ENCODE measurements at regions not wholly inside any gene's neighbourhood (a gene's known extent, or its start where the extent isn't known, plus 50 kb on each side); places are given as distances from the start of the nearest gene placed in this dataset.

- intact Hi-C loops (cut with micrococcal nuclease) = no loop called here
- TF ChIP-seq CTCF (IDR thresholded peaks at IDR 0.05; ENCODE audit: unreplicated experiment) = no peak
- BruUV-seq (replicated peaks) = no TSS peak
- POLR2A ChIA-PET = no interaction called here
- Mint-ChIP-seq H3K27ac (ENCODE audit: low read depth, unreplicated experiment) (no peak overlapping the region), H3K27me3 (ENCODE audit: insufficient read depth, unreplicated experiment) (no peaks in the 10 kb centered on the region), H3K4me1 (ENCODE audit: insufficient read depth, unreplicated experiment) (no peaks in the 10 kb centered on the region), H3K9me3 (ENCODE audit: unreplicated experiment) (peaks cover 31% of the 10 kb centered on the region), H3K4me3 (ENCODE audit: unreplicated experiment) (no peak overlapping the region), H3K36me3 (ENCODE audit: insufficient read depth, unreplicated experiment) (no peaks in the 10 kb centered on the region)
- CTCF ChIA-PET = no interaction called here
- DNase-seq (ENCODE audit: unreplicated experiment) = no peak
Observed at GRCh38 chr7:63072806-63073205, 925.8 kb upstream of the ZNF722 start.

DNA sequence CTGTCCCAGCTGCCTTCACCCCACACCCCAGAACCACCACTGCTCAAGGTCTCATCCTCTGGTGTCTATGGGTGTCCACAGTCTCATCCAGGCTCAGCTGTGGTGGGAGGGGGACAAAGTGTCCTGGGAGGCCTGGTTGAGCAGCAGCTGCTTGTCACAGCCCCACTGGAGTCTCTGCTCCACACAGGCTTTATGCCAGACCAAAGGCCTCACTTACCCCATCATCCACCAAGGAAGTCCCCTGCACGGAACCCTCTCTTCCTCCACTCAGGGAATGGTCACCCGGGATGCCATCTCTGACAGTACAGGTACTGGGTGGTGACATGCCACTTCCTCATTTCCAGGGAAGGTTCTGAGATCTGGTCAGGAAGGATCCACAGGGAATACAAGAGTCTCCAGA lies 925.4 kb upstream of the ZNF722 start:
- no peak for TF ChIP-seq CTCF (IDR thresholded peaks at IDR 0.05; ENCODE audit: unreplicated experiment)
- ChIA-PET CTCF (no interaction called here), POLR2A (no interaction called here)
- no peak for DNase-seq (ENCODE audit: unreplicated experiment)
- Mint-ChIP-seq H3K4me1 (ENCODE audit: insufficient read depth, unreplicated experiment) (no peaks in the 10 kb centered on the region), H3K9me3 (ENCODE audit: unreplicated experiment) (peaks cover 30% of the 10 kb centered on the region), H3K36me3 (ENCODE audit: insufficient read depth, unreplicated experiment) (no peaks in the 10 kb centered on the region), H3K27me3 (ENCODE audit: insufficient read depth, unreplicated experiment) (no peaks in the 10 kb centered on the region), H3K4me3 (ENCODE audit: unreplicated experiment) (no peak overlapping the region), H3K27ac (ENCODE audit: low read depth, unreplicated experiment) (no peak overlapping the region)
- intact Hi-C loops (cut with micrococcal nuclease) = no loop called here
- no TSS peak for BruUV-seq (replicated peaks)

GRCh38 chr7:63073736-63074135 lies 924.9 kb upstream of the ZNF722 start:
- intact Hi-C loops (cut with micrococcal nuclease) = no loop called here

DNA sequence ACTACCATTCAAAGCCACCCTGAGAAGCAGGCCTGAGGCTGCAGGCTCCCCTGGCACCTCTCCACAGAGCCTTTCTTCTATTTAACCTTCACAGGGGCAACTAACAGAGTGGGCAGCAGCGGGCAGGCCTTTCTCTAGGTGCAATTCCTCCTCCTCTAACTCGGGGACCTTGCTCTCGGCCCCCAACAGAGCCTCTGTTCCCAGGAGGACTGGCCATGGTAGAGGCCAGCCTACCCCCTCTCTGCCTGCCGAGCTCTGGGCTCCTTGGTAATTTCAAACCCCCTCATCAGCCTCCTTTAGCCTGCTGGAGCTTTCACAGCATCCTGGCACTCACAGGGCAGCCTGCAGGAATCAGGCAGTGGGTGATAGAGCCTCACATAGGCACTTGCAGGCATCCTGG lies 920.8 kb upstream of the ZNF722 start:
- Mint-ChIP-seq H3K4me1 (ENCODE audit: insufficient read depth, unreplicated experiment) (no peaks in the 10 kb centered on the region), H3K36me3 (ENCODE audit: insufficient read depth, unreplicated experiment) (no peaks in the 10 kb centered on the region)
- intact Hi-C loops (cut with micrococcal nuclease) = no loop called here

More at GRCh38 chr7:63073736-63074135, 924.9 kb upstream of the ZNF722 start:
- H3K4me1 Mint-ChIP-seq (ENCODE audit: insufficient read depth, unreplicated experiment) = no peaks in the 10 kb centered on the region
- CTCF ChIA-PET = no interaction called here
- H3K4me3 Mint-ChIP-seq (ENCODE audit: unreplicated experiment) = no peak overlapping the region
- H3K9me3 Mint-ChIP-seq (ENCODE audit: unreplicated experiment) = peaks cover 25% of the 10 kb centered on the region
- no peaks in the 10 kb centered on the region for H3K36me3 Mint-ChIP-seq (ENCODE audit: insufficient read depth, unreplicated experiment)
- no peaks in the 10 kb centered on the region for H3K27me3 Mint-ChIP-seq (ENCODE audit: insufficient read depth, unreplicated experiment)
- POLR2A ChIA-PET = no interaction called here
- DNase-seq (ENCODE audit: unreplicated experiment) = no peak
- BruUV-seq (replicated peaks) = no TSS peak
- no peak overlapping the region for H3K27ac Mint-ChIP-seq (ENCODE audit: low read depth, unreplicated experiment)
- TF ChIP-seq CTCF (IDR thresholded peaks at IDR 0.05; ENCODE audit: unreplicated experiment) = no peak

More for the DNA sequence above, 920.8 kb upstream of the ZNF722 start:
- Mint-ChIP-seq H3K4me3 (ENCODE audit: unreplicated experiment) (no peak overlapping the region), H3K9me3 (ENCODE audit: unreplicated experiment) (peaks cover 16% of the 10 kb centered on the region), H3K27ac (ENCODE audit: low read depth, unreplicated experiment) (no peak overlapping the region), H3K27me3 (ENCODE audit: insufficient read depth, unreplicated experiment) (no peaks in the 10 kb centered on the region)
- ChIA-PET CTCF (no interaction called here), POLR2A (no interaction called here)
- TF ChIP-seq CTCF (IDR thresholded peaks at IDR 0.05; ENCODE audit: unreplicated experiment) = no peak
- no peak for DNase-seq (ENCODE audit: unreplicated experiment)
- no TSS peak for BruUV-seq (replicated peaks)

Data from MCF 10A (cell line).